ENCODE measurements at regions not wholly inside any gene's neighbourhood (a gene's known extent, or its start where the extent isn't known, plus 50 kb on each side); places are given as distances from the start of the nearest gene placed in this dataset.
"Not testable (repeated sequence)": the region's sequence is repeated elsewhere in the genome, so short reads cannot be mapped to it uniquely, and the experiment has no call there.

GRCh38 chr2:47964277-47964676 is 58.0 kb upstream of the FBXO11 start:
- no peak for TF ChIP-seq CTCF (conservative IDR thresholded peaks at IDR 0.05)
- H3K27ac ChIP-seq, result no peak overlapping the region

- TF ChIP-seq CTCF (conservative IDR thresholded peaks at IDR 0.05), result no peak
- H3K27ac ChIP-seq, result no peak overlapping the region
Measured at GRCh38 chr2:47964722-47965434, 58.6 kb upstream of the FBXO11 start.

DNA sequence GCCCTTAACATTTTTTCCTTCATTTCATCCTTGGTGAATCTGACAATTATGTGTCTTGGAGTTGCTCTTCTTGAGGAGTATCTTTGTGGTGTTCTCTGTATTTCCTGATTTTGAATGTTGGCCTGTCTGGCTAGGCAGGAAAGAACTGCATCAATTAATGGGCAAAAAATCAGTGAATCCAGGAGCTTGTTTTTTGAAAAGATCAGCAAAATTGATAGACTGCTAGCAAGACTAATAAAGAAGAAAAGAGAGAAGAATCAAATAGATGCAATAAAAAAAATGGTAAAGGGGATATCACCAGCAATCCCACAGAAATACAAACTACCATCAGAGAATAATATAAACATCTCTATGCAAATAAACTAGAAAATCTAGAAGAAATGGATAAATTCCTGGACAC is 70.4 kb upstream of the FBXO11 start:
- H3K27ac ChIP-seq, result not testable (repeated sequence)

DNA sequence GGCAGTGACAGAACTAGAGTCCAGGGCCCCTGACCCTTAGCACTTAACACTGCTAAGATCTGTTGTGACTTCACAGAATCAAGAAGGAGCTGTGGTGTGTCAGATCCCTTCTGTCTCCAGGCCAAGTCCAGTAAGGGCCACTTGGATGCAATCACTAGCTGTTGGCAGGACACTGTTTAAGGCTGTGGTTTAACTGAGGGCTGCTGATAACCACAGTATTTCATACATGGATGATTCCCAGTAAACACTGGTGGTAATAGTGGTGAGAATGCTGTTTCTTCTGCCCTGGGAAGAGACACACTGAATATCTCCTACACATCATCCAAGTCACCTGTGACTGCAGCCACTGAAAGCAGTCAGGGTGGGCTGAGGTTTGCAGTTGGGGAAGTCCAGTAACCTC is 77.7 kb upstream of the FBXO11 start:
- no peak for TF ChIP-seq CTCF (conservative IDR thresholded peaks at IDR 0.05)
- H3K27ac ChIP-seq, result no peak overlapping the region

- H3K27ac ChIP-seq, result no peak overlapping the region
- TF ChIP-seq CTCF (conservative IDR thresholded peaks at IDR 0.05), result no peak
Measured at GRCh38 chr2:47990503-47990902, 84.2 kb upstream of the FBXO11 start.

- no peak overlapping the region for H3K27ac ChIP-seq
- TF ChIP-seq CTCF (conservative IDR thresholded peaks at IDR 0.05), result no peak
Measured at GRCh38 chr2:47992671-47993070, 86.4 kb upstream of the FBXO11 start.

DNA sequence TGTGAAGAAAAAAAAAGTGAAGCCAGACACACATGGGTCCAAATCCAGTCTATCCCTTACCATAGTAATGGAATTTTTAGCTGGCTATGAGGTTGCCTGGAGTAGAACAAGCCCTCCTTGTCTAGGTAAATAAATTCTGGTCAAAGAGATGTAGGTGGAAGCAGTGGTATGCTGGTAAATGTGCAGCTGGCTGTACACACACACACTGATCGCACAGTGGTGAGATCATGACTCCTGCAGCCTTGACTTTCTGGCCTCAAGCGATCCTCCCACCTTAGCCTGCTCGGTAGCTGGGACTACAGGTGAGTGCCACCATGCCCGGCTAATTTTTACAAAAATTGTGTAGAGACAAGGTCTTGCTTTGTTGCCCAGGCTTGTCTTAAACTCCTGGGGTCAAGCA is 90.5 kb upstream of the FBXO11 start:
- TF ChIP-seq CTCF (conservative IDR thresholded peaks at IDR 0.05), result no peak
- no peak overlapping the region for H3K27ac ChIP-seq

DNA sequence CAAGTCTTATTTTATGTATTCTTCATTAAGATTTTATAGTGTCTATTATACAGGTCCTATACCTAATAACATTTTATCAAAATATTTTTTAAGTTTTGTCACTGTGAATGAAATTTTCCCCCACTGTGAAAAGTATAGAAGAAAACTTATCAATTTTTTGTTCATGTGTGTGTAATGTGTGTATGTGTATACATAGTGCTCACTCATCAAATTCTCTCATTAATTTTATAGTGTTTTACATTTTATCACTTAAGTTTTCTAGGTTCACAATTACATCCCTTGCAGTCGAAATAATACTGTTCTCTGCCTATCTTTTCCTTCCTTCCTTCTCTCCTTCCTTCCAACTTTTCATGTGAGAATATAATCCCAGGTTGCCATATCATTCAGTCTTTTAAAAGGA is 93.2 kb upstream of the FBXO11 start:
- H3K27ac ChIP-seq, result no peak overlapping the region
- no peak for TF ChIP-seq CTCF (conservative IDR thresholded peaks at IDR 0.05)
